Hepatocyte (in vitro differentiated cells): ENCODE measurements at regions not wholly inside any gene's neighbourhood (a gene's known extent, or its start where the extent isn't known, plus 50 kb on each side); places are given as distances from the start of the nearest gene placed in this dataset.
"Not testable (repeated sequence)": the region's sequence is repeated elsewhere in the genome, so short reads cannot be mapped to it uniquely, and the experiment has no call there.

Experiments used
- DNase-seq: peaks from one replicate; pipeline ENCODE4 v3.0.0-alpha.2; 2016; ENCODE audit warnings: low spot score
- H2AFZ ChIP-seq: fragments of 200-600 bp; sonication (generic); 2 replicates; pipeline ENCODE4 v1.6.0; 2016; ENCODE audit warnings: antibody characterized with exemption, mild to moderate bottlenecking
- H3K27ac ChIP-seq: fragments of 200-600 bp; sonication (generic); 2 replicates; pipeline ENCODE4 v1.5.1; 2016; ENCODE audit warnings: mild to moderate bottlenecking
- H3K27me3 ChIP-seq: fragments of 200-600 bp; sonication (generic); 2 replicates; pipeline ENCODE4 v1.6.1; 2016
- H3K36me3 ChIP-seq: fragments of 200-600 bp; sonication (generic); replicated peaks from 2 replicates; pipeline ENCODE4 v1.5.1; 2016; ENCODE audit warnings: low read depth; ENCODE audit not compliant: insufficient read depth
- H3K4me1 ChIP-seq: fragments of 200-600 bp; sonication (generic); 2 replicates; pipeline ENCODE4 v1.5.1; 2016; ENCODE audit warnings: mild to moderate bottlenecking, moderate library complexity; ENCODE audit not compliant: insufficient read depth
- H3K4me2 ChIP-seq: fragments of 200-600 bp; sonication (generic); 2 replicates; pipeline ENCODE4 v1.6.0; 2016
- H3K4me3 ChIP-seq: fragments of 200-600 bp; sonication (generic); 2 replicates; pipeline ENCODE4 v1.5.1; 2016; ENCODE audit warnings: mild to moderate bottlenecking
- H3K79me2 ChIP-seq: fragments of 200-600 bp; sonication (generic); 2 replicates; pipeline ENCODE4 v1.6.0; 2017; ENCODE audit warnings: mild to moderate bottlenecking
- H3K9me2 ChIP-seq: fragments of 200-600 bp; sonication (generic); replicated peaks from 2 replicates; pipeline ENCODE4 v1.6.0; 2017; ENCODE audit warnings: mild to moderate bottlenecking; ENCODE audit not compliant: insufficient read depth
- H3K9me3 ChIP-seq: fragments of 200-600 bp; sonication (generic); 2 replicates; pipeline ENCODE4 v1.5.1; 2016; ENCODE audit warnings: low read depth, mild to moderate bottlenecking
- H4K20me1 ChIP-seq: fragments of 200-600 bp; sonication (generic); 2 replicates; pipeline ENCODE4 v1.6.0; 2016; ENCODE audit warnings: mild to moderate bottlenecking; ENCODE audit not compliant: insufficient read depth, poor library complexity, severe bottlenecking
- CTCF ChIP-seq: fragments of 200-600 bp; sonication (generic); IDR thresholded peaks from 2 replicates; pipeline ENCODE4 v1.5.1; 2016; ENCODE audit warnings: antibody characterized with exemption, mild to moderate bottlenecking; ENCODE audit not compliant: poor library complexity
- EZH2 ChIP-seq: fragments of 200-600 bp; sonication (generic); IDR thresholded peaks from 2 replicates; pipeline ENCODE4 v1.6.1; 2016; ENCODE audit warnings: antibody characterized with exemption, mild to moderate bottlenecking, borderline replicate concordance
- EZH2phosphoT487 ChIP-seq: fragments of 200-600 bp; sonication (generic); IDR thresholded peaks from one replicate; pipeline ENCODE4 v1.6.1; 2018; ENCODE audit warnings: antibody characterized with exemption, mild to moderate bottlenecking, low read depth, moderate library complexity; ENCODE audit not compliant: unreplicated experiment, severe bottlenecking
- WGBS: methylation state at CpG from one replicate; pipeline ENCODE4 v1.1.6; 2016; ENCODE audit warnings: low lambda C conversion rate; ENCODE audit errors: missing lambda C conversion rate; 5-methylcytosine and 5-hydroxymethylcytosine counted together

- H3K27ac ChIP-seq: no peak overlapping the region
- no peak for TF ChIP-seq CTCF
- no peak for TF ChIP-seq EZH2phosphoT487
- no peak for TF ChIP-seq EZH2
- no peak for DNase-seq
- H3K36me3 ChIP-seq: no peaks in the 10 kb centered on the region
- 76% methylated on average over 4 of the region's 4 CpGs for WGBS
- no peaks in the 10 kb centered on the region for H3K79me2 ChIP-seq
- no peak overlapping the region for H3K4me2 ChIP-seq
- H3K4me3 ChIP-seq: no peak overlapping the region
- no peaks in the 10 kb centered on the region for H3K4me1 ChIP-seq
- H4K20me1 ChIP-seq: no peaks in the 10 kb centered on the region
- H2AFZ ChIP-seq: no peak overlapping the region
- peaks cover under 1% of the 10 kb centered on the region for H3K27me3 ChIP-seq
- H3K9me3 ChIP-seq: no peaks in the 10 kb centered on the region
- no peaks in the 10 kb centered on the region for H3K9me2 ChIP-seq
Observed at GRCh38 chr1:121525355-121525754, 340.6 kb downstream of the SRGAP2C start.

GRCh38 chr1:121528958-121529357 is 344.2 kb downstream of the SRGAP2C start:
- H2AFZ ChIP-seq, DNase-seq, H3K9me2 ChIP-seq, H3K36me3 ChIP-seq, H3K27me3 ChIP-seq, H3K4me2 ChIP-seq, H3K9me3 ChIP-seq, H3K27ac ChIP-seq, H3K4me3 ChIP-seq, H3K79me2 ChIP-seq, H3K4me1 ChIP-seq, H4K20me1 ChIP-seq: not testable (repeated sequence)

GRCh38 chr1:121530026-121530425 is 345.3 kb downstream of the SRGAP2C start:
- not testable (repeated sequence) for H3K79me2 ChIP-seq, H3K27ac ChIP-seq, H4K20me1 ChIP-seq, DNase-seq, H3K4me2 ChIP-seq, H3K9me2 ChIP-seq, H3K36me3 ChIP-seq, H3K4me3 ChIP-seq, H3K4me1 ChIP-seq, H2AFZ ChIP-seq, H3K27me3 ChIP-seq, H3K9me3 ChIP-seq
- 64% methylated on average over 2 of the region's 2 CpGs for WGBS

GRCh38 chr1:121531747-121532146 is 347.0 kb downstream of the SRGAP2C start:
- H3K9me3 ChIP-seq, H3K9me2 ChIP-seq, H3K4me3 ChIP-seq, H3K27ac ChIP-seq, H4K20me1 ChIP-seq, DNase-seq, H3K4me2 ChIP-seq, H3K79me2 ChIP-seq, H3K4me1 ChIP-seq, H3K36me3 ChIP-seq, H2AFZ ChIP-seq, H3K27me3 ChIP-seq: not testable (repeated sequence)
- 93% methylated on average over 5 of the region's 5 CpGs for WGBS

- not testable (repeated sequence) for H3K36me3 ChIP-seq, H3K4me3 ChIP-seq, H3K9me3 ChIP-seq, H3K27me3 ChIP-seq, H2AFZ ChIP-seq, H3K4me1 ChIP-seq, H3K27ac ChIP-seq, H3K79me2 ChIP-seq, H3K4me2 ChIP-seq, H4K20me1 ChIP-seq, DNase-seq, H3K9me2 ChIP-seq
- WGBS: 88% methylated on average over 14 of the region's 14 CpGs
Observed at GRCh38 chr1:121538148-121538547, 353.4 kb downstream of the SRGAP2C start.
